Tibial artery (tissue), 4 donors: ENCODE measurements at regions not wholly inside any gene's neighbourhood (a gene's known extent, or its start where the extent isn't known, plus 50 kb on each side); places are given as distances from the start of the nearest gene placed in this dataset.

Experiments
- DNase-seq, 2 donors: peaks; one replicate each; pipeline ENCODE4 v3.0.0-alpha.2; 2019
- H3K27ac ChIP-seq, 2 donors: fragments of 200-600 bp; sonication (generic) in 1 of 2; 1 replicate in 1 of 2; 2 replicates in 1 of 2; pipeline ENCODE4 v1.5.1; 2018 to 2019; ENCODE audit warnings: mild to moderate bottlenecking in 1 of 2
- H3K27me3 ChIP-seq, 2 donors: fragments of 200-600 bp; sonication (generic) in 1 of 2; one replicate each; pipeline versions ENCODE4 v1.5.1 to v1.6.0; 2016 to 2019
- H3K36me3 ChIP-seq, 3 donors: fragments of 200-600 bp; sonication (generic) in 2 of 3; one replicate each; pipeline ENCODE4 v1.5.1; 2016 to 2019; ENCODE audit warnings: mild to moderate bottlenecking in 2 of 3
- H3K4me1 ChIP-seq, 4 donors: fragments of 200-600 bp; sonication (generic) in 2 of 4; 1 replicate in 3 of 4; 2 replicates in 1 of 4; pipeline ENCODE4 v1.5.1; 2016 to 2019
- H3K4me3 ChIP-seq, 2 donors: fragments of 200-600 bp; sonication (generic) in 1 of 2; 1 replicate in 1 of 2; 2 replicates in 1 of 2; pipeline ENCODE4 v1.5.1; 2018 to 2019; ENCODE audit warnings: mild to moderate bottlenecking in 2 of 2
- H3K9me3 ChIP-seq, 3 donors: fragments of 200-600 bp; sonication (generic) in 1 of 3; one replicate each; pipeline ENCODE4 v1.5.1; 2016 to 2019
- intact Hi-C: fragments of 100-400 bp; cut with DNase I; formaldehyde crosslinking; loops from one replicate; pipeline ENCODE4 v1.15.0; 2023; ENCODE audit warnings: low total_unique reads
- TF ChIP-seq, protein P1 (sequence below), 2 experiments: fragments of 200-600 bp in 1 of 2; fragments of 450-650 bp in 1 of 2; IDR thresholded peaks; one replicate each; pipeline ENCODE4 v1.5.1; 2017 to 2019; ENCODE audit warnings: antibody characterized with exemption in 2 of 2, mild to moderate bottlenecking in 1 of 2, moderate library complexity in 1 of 2

GRCh38 chr6:22706651-22707050, 137.3 kb downstream of the HDGFL1 start:
- H3K4me1 ChIP-seq = peaks cover 0 to 28% (median 5%) of the 10 kb centered on the region in 4 donors
- TF ChIP-seq, protein P1, sequence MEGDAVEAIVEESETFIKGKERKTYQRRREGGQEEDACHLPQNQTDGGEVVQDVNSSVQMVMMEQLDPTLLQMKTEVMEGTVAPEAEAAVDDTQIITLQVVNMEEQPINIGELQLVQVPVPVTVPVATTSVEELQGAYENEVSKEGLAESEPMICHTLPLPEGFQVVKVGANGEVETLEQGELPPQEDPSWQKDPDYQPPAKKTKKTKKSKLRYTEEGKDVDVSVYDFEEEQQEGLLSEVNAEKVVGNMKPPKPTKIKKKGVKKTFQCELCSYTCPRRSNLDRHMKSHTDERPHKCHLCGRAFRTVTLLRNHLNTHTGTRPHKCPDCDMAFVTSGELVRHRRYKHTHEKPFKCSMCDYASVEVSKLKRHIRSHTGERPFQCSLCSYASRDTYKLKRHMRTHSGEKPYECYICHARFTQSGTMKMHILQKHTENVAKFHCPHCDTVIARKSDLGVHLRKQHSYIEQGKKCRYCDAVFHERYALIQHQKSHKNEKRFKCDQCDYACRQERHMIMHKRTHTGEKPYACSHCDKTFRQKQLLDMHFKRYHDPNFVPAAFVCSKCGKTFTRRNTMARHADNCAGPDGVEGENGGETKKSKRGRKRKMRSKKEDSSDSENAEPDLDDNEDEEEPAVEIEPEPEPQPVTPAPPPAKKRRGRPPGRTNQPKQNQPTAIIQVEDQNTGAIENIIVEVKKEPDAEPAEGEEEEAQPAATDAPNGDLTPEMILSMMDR (IDR thresholded peaks at IDR 0.05) = no peak
- no peaks in the 10 kb centered on the region for H3K27me3 ChIP-seq
- intact Hi-C loops = no loop called here
- H3K27ac ChIP-seq = peak overlapping the region; percentile 48 to 68
- H3K9me3 ChIP-seq = no peaks in the 10 kb centered on the region
- no peak for DNase-seq
- no peaks in the 10 kb centered on the region for H3K36me3 ChIP-seq
- H3K4me3 ChIP-seq = no peak overlapping the region

DNA sequence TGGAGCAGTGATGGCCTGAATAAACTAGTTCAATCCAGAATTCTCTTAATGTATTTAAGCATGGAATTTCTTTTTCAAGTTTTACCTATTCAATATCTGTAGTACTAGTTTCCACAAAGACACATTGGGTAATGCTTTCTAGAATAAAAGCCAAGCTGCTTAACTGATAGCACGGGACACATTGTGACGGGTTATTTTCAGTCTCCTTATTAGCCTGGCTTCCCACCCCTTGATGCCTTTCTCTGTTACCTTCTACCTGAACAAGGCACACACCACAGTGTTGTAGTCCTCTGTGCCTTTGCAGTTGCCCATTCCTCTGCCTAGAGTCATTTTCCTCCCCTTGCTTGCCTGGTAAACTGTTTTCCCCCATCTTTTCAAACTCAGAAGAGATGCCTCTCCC, 139.1 kb downstream of the HDGFL1 start:
- Histone ChIP-seq H3K27me3 (no peaks in the 10 kb centered on the region), H3K36me3 (no peaks in the 10 kb centered on the region), H3K9me3 (no peaks in the 10 kb centered on the region), H3K27ac (no peak overlapping the region), H3K4me3 (no peak overlapping the region), H3K4me1 (peaks cover 0 to 28% (median 5%) of the 10 kb centered on the region in 4 donors)
- TF ChIP-seq, protein P1 (IDR thresholded peaks at IDR 0.05) = no peak
- intact Hi-C loops = no loop called here
- no peak for DNase-seq

DNA sequence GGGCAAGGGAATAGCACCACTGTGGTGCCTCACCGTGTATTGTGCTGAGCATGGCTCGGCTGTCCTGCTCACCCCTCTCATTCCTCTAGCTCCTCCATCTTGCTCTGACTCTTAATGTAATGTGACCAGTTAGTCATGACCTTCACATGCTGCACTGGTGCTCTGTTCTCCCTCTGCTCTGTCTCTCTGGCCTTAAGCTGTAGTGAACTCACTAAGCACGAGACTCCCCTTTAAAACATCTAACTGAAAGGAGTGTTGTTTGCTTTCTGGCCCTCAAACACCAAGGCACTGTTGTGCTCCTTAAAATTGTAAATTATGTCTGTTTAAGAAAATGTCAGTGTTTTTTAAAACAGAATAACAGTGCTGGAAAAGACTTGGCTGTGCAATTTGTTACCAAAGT, 140.4 kb downstream of the HDGFL1 start:
- no peak overlapping the region for H3K4me3 ChIP-seq
- TF ChIP-seq, protein P1 (IDR thresholded peaks at IDR 0.05) = no peak
- no peak overlapping the region for H3K27ac ChIP-seq
- H3K9me3 ChIP-seq = no peaks in the 10 kb centered on the region
- no peaks in the 10 kb centered on the region for H3K36me3 ChIP-seq
- H3K4me1 ChIP-seq = peaks cover 0 to 28% (median 5%) of the 10 kb centered on the region in 4 donors
- H3K27me3 ChIP-seq = no peaks in the 10 kb centered on the region
- intact Hi-C loops = no loop called here
- no peak for DNase-seq

DNA sequence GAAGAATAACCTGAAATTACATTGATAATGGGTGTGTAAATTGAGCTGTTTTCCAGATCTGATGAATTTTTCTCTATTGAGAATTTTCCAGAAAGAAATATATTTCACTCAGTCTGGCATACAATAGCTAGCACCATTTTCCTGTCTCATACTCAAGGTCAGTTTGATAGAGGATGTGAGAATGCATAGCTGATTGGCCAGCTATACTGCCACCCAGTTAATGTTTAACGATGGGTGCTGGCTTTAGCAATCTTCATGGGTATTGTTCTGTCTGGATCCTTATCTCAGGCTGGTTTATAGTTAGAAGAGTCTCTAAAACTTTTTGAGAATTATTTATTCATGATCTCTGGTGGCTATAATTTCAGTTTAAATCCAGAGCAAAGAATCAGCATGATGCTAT, 147.4 kb downstream of the HDGFL1 start:
- no peak overlapping the region for H3K27ac ChIP-seq
- TF ChIP-seq, protein P1 (IDR thresholded peaks at IDR 0.05) = no peak
- intact Hi-C loops = no loop called here
- no peak overlapping the region for H3K4me3 ChIP-seq
- H3K36me3 ChIP-seq = no peaks in the 10 kb centered on the region
- H3K9me3 ChIP-seq = no peaks in the 10 kb centered on the region
- H3K27me3 ChIP-seq = no peaks in the 10 kb centered on the region
- DNase-seq = no peak
- no peaks in the 10 kb centered on the region for H3K4me1 ChIP-seq

- Histone ChIP-seq H3K4me1 (no peaks in the 10 kb centered on the region), H3K27ac (no peak overlapping the region)
These were observed 148.5 kb downstream of the HDGFL1 start for GRCh38 chr6:22717915-22718314.

More at GRCh38 chr6:22717915-22718314, 148.5 kb downstream of the HDGFL1 start:
- peaks cover 0 to 6% (median 0%) of the 10 kb centered on the region in 3 donors for H3K9me3 ChIP-seq
- intact Hi-C loops = no loop called here
- no peak for DNase-seq
- H3K36me3 ChIP-seq = no peaks in the 10 kb centered on the region
- H3K4me3 ChIP-seq = no peak overlapping the region
- TF ChIP-seq, protein P1 (IDR thresholded peaks at IDR 0.05) = no peak
- H3K27me3 ChIP-seq = no peaks in the 10 kb centered on the region
